ENCODE measurements at regions not wholly inside any gene's neighbourhood (a gene's known extent, or its start where the extent isn't known, plus 50 kb on each side); places are given as distances from the start of the nearest gene placed in this dataset.

DNA sequence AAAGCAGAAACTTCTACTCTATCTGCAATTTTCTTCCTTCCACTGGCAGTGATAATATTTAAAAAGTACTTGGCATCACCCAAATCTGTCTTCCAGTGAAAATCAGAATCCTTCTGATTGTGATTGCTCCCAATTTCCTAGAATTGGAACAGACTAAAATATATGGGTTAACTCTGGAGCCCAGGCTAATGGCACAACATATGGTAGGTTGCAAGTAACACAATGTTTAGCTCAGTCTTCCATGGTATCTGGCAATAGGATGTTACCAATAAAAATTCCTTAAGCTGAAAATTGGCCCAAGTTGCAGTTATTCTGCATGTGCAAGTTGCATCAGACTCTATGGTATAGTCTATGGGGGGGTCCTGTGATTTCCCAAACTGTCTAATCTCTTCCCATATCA, 273.5 kb upstream of the ADAMTS9 start:
- TF ChIP-seq, protein P1, sequence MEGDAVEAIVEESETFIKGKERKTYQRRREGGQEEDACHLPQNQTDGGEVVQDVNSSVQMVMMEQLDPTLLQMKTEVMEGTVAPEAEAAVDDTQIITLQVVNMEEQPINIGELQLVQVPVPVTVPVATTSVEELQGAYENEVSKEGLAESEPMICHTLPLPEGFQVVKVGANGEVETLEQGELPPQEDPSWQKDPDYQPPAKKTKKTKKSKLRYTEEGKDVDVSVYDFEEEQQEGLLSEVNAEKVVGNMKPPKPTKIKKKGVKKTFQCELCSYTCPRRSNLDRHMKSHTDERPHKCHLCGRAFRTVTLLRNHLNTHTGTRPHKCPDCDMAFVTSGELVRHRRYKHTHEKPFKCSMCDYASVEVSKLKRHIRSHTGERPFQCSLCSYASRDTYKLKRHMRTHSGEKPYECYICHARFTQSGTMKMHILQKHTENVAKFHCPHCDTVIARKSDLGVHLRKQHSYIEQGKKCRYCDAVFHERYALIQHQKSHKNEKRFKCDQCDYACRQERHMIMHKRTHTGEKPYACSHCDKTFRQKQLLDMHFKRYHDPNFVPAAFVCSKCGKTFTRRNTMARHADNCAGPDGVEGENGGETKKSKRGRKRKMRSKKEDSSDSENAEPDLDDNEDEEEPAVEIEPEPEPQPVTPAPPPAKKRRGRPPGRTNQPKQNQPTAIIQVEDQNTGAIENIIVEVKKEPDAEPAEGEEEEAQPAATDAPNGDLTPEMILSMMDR (tag by site-specific recombination; IDR thresholded peaks at IDR 0.05): no peak
- TF ChIP-seq, protein P2, sequence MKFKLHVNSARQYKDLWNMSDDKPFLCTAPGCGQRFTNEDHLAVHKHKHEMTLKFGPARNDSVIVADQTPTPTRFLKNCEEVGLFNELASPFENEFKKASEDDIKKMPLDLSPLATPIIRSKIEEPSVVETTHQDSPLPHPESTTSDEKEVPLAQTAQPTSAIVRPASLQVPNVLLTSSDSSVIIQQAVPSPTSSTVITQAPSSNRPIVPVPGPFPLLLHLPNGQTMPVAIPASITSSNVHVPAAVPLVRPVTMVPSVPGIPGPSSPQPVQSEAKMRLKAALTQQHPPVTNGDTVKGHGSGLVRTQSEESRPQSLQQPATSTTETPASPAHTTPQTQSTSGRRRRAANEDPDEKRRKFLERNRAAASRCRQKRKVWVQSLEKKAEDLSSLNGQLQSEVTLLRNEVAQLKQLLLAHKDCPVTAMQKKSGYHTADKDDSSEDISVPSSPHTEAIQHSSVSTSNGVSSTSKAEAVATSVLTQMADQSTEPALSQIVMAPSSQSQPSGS (tag by site-specific recombination; IDR thresholded peaks at IDR 0.05; ENCODE audit: low read depth): no peak
- TF ChIP-seq, protein P3, sequence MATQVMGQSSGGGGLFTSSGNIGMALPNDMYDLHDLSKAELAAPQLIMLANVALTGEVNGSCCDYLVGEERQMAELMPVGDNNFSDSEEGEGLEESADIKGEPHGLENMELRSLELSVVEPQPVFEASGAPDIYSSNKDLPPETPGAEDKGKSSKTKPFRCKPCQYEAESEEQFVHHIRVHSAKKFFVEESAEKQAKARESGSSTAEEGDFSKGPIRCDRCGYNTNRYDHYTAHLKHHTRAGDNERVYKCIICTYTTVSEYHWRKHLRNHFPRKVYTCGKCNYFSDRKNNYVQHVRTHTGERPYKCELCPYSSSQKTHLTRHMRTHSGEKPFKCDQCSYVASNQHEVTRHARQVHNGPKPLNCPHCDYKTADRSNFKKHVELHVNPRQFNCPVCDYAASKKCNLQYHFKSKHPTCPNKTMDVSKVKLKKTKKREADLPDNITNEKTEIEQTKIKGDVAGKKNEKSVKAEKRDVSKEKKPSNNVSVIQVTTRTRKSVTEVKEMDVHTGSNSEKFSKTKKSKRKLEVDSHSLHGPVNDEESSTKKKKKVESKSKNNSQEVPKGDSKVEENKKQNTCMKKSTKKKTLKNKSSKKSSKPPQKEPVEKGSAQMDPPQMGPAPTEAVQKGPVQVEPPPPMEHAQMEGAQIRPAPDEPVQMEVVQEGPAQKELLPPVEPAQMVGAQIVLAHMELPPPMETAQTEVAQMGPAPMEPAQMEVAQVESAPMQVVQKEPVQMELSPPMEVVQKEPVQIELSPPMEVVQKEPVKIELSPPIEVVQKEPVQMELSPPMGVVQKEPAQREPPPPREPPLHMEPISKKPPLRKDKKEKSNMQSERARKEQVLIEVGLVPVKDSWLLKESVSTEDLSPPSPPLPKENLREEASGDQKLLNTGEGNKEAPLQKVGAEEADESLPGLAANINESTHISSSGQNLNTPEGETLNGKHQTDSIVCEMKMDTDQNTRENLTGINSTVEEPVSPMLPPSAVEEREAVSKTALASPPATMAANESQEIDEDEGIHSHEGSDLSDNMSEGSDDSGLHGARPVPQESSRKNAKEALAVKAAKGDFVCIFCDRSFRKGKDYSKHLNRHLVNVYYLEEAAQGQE (tag by site-specific recombination; IDR thresholded peaks at IDR 0.05): no peak

Measured in HEK293 (cell line).